SK-N-MC (cell line): ENCODE measurements at regions not wholly inside any gene's neighbourhood (a gene's known extent, or its start where the extent isn't known, plus 50 kb on each side); places are given as distances from the start of the nearest gene placed in this dataset.

ENCODE experiments used
- DNase-seq: peaks from one replicate; pipeline ENCODE4 v3.0.0-alpha.2; 2011; ENCODE audit warnings: low read depth, low spot score
- H3K27ac ChIP-seq: fragments of 200-600 bp; sonication (generic); 2 replicates; pipeline ENCODE4 v1.5.1; 2016; ENCODE audit warnings: mixed run types
- H3K36me3 ChIP-seq: fragments of 200-600 bp; sonication (generic); 2 replicates; pipeline ENCODE4 v1.6.1; 2017; ENCODE audit warnings: antibody characterized with exemption, low read length, mixed read lengths; ENCODE audit not compliant: insufficient read depth
- H3K4me3 ChIP-seq: fragments of 200-600 bp; sonication (generic); 2 replicates; pipeline ENCODE4 v1.5.1; 2016
- H3K9ac ChIP-seq: fragments of 200-600 bp; sonication (generic); 2 replicates; pipeline ENCODE4 v1.8.0; 2017; ENCODE audit warnings: mixed run types, mixed read lengths; ENCODE audit not compliant: insufficient read length
- H3K9me3 ChIP-seq: fragments of 200-600 bp; sonication (generic); 2 replicates; pipeline ENCODE4 v1.6.1; 2017; ENCODE audit warnings: low read depth, mild to moderate bottlenecking, antibody characterized with exemption, low read length, moderate library complexity, mixed read lengths
- EZH2 ChIP-seq: fragments of 200-600 bp; sonication (generic); IDR thresholded peaks from one replicate; pipeline ENCODE4 v1.6.1; 2017; ENCODE audit warnings: antibody characterized with exemption
- FOXP2 ChIP-seq: optimal IDR thresholded peaks from 2 replicates; pipeline ENCODE3; 2011; ENCODE audit warnings: mild to moderate bottlenecking, moderate library complexity; ENCODE audit not compliant: insufficient read depth; ENCODE audit errors: extremely low read length, control extremely low read depth
- POLR2AphosphoS5 ChIP-seq: IDR thresholded peaks from 2 replicates; pipeline ENCODE4 v1.6.1; 2012; ENCODE audit warnings: mild to moderate bottlenecking, low read depth, low read length, borderline replicate concordance

DNA sequence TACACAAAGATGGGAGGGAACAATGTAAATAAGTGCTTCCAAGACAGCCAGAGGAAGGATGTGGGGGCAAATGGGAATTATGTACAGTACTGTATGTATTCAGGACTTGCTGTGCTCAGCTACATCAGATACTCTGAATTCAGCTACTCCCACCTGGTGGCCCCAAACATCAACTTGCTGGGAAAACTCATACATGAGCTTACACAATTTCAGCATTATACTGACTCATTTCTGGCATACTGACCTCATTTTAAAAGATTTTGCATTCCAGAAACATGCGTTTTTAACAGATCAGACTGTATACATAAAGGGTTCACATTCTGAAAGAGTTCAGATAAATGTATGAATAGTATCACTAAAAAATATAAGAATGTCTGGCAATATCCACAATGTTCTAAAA, 59.7 kb downstream of the GPX5 start:
- H3K27ac ChIP-seq, result peak overlapping the region; percentile 15; the same call in 1 of the 2 replicates
- H3K4me3 ChIP-seq, result peak overlapping the region; percentile 36
- no peak for TF ChIP-seq EZH2
- TF ChIP-seq POLR2AphosphoS5, result no peak
- TF ChIP-seq FOXP2, result no peak
- no peaks in the 10 kb centered on the region for H3K9me3 ChIP-seq
- no peak for DNase-seq
- no peaks in the 10 kb centered on the region for H3K36me3 ChIP-seq
- peak overlapping the region; percentile 55 for H3K9ac ChIP-seq

DNA sequence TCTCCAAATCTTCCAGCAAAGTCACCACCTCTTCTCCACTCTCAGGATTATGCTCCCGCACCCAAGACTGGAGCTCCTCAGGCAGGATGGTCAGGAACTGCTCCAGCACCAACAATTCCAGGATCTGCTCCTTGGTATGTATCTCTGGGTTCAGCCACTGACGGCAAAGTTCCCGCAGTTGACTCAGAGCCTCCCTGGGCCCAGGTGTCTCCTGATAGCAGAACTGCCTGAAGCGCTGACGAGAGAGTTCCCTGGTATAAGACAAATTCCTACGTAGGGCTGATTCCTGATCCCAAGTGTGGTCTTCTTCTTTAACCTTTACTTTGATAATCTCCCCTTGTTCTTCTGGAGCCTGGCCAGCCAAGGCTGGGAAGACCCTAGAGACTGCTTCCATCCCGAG, 60.6 kb downstream of the GPX5 start:
- no peaks in the 10 kb centered on the region for H3K9me3 ChIP-seq
- peak overlapping the region; percentile 97 for H3K4me3 ChIP-seq
- peak overlapping the region; percentile 91 for H3K9ac ChIP-seq
- TF ChIP-seq EZH2 (no peak), FOXP2 (no peak), POLR2AphosphoS5 (no peak)
- H3K27ac ChIP-seq, result no peak overlapping the region
- no peaks in the 10 kb centered on the region for H3K36me3 ChIP-seq
- DNase-seq, result no peak

- DNase-seq, result no peak
- TF ChIP-seq POLR2AphosphoS5 (peak; percentile 91), EZH2 (no peak), FOXP2 (no peak)
- Histone ChIP-seq H3K4me3 (peak overlapping the region; percentile 97), H3K9ac (peak overlapping the region; percentile 91), H3K9me3 (no peaks in the 10 kb centered on the region), H3K27ac (0 out of 2 replicates have a peak overlapping the region, but pooled peaks have one; percentile 82), H3K36me3 (no peaks in the 10 kb centered on the region)
These were observed 61.5 kb downstream of the GPX5 start for GRCh38 chr6:28586962-28587745.

DNA sequence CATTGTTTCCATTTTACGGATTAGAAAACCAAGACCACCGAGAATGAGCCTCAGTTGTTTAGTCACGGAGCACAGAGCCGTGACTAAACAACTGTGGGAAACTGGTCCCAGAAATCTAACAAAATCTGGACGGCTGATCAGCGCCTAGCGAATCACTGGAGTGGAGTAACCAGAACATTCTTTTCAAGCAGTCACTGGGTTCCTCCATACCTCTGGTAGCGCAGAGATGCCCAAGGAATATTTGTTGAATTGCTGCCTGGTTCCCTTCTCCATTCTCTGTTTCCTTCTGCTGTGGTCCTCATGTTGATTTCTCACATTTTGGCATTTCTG, 62.0 kb downstream of the GPX5 start:
- no peaks in the 10 kb centered on the region for H3K36me3 ChIP-seq

DNA sequence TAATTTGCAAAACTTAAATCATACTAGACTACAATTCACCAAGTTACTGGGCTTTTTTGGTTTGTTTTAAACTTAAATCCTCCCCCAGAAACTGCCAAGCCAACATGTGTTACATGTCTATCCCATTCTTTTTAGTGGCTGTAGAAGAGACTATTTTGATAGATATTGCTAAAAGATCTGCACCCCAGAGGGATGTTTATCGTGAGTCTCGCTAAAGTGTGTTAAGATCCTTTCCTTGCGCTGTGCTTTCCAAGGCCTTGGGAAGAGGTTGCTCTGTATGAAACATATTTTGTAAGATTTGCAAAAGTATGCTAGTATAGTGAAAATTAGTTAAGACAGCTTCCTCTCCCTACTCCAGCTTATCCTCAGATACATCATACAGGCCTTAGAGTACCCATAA, 63.0 kb downstream of the GPX5 start:
- peak overlapping the region; percentile 58 for H3K9ac ChIP-seq
- no peaks in the 10 kb centered on the region for H3K36me3 ChIP-seq
- DNase-seq, result no peak
- peak overlapping the region; percentile 97 for H3K4me3 ChIP-seq
- peak overlapping the region; percentile 82 for H3K27ac ChIP-seq
- no peaks in the 10 kb centered on the region for H3K9me3 ChIP-seq
- TF ChIP-seq POLR2AphosphoS5 (no peak), FOXP2 (no peak), EZH2 (no peak)

More for the DNA sequence above, 62.0 kb downstream of the GPX5 start:
- Histone ChIP-seq H3K9ac (peak overlapping the region; percentile 91), H3K4me3 (peak overlapping the region; percentile 97), H3K9me3 (no peaks in the 10 kb centered on the region), H3K27ac (0 out of 2 replicates have a peak overlapping the region, but pooled peaks have one; percentile 82)
- TF ChIP-seq FOXP2 (no peak), EZH2 (no peak), POLR2AphosphoS5 (no peak)
- no peak for DNase-seq

DNA sequence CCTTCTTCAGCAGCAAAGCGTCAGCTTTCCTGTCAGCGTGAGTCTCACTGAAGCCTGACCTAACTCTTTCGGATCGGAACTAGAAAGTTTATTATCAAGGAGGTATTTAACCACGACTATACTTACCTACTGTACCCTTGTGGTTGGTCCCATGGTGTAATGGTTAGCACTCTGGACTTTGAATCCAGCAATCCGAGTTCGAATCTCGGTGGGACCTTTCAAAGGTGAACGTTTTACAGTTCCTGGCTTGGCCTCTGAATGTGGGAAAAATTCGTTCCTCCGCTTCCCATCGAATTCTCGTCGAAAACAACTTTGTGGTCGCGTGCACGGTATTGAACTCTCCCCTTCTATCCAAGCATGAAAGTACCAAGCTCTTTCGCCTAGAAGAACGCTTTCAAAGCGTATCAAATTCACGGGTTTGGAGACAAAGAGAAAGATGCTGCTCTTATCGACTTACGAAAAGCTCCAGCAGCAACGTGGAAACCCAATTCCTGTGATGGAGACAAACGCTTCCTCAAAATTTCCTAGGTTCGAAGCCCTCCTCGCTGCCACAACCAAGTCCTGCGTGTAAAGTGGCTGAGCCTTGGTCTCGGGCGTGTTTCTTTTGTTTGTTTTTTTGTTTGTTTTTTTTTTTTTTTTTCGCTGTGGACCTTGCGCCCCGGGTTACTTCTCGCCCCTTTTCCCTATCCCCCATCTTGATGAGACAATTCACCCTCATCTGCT, 63.7 kb downstream of the GPX5 start:
- Histone ChIP-seq H3K4me3 (peak overlapping the region; percentile 97), H3K9me3 (no peaks in the 10 kb centered on the region), H3K27ac (peak overlapping the region; percentile 82), H3K9ac (peak overlapping the region; percentile 58), H3K36me3 (no peaks in the 10 kb centered on the region)
- DNase-seq, result peak; percentile 97
- TF ChIP-seq FOXP2, result no peak
- TF ChIP-seq POLR2AphosphoS5, result no peak

GRCh38 chr6:28589957-28590349, 64.3 kb downstream of the GPX5 start:
- TF ChIP-seq POLR2AphosphoS5 (no peak), FOXP2 (no peak), EZH2 (no peak)
- Histone ChIP-seq H3K9ac (peak overlapping the region; percentile 43), H3K36me3 (no peaks in the 10 kb centered on the region), H3K4me3 (peak overlapping the region; percentile 97), H3K9me3 (no peaks in the 10 kb centered on the region), H3K27ac (peak overlapping the region; percentile 82)
- DNase-seq, result no peak

DNA sequence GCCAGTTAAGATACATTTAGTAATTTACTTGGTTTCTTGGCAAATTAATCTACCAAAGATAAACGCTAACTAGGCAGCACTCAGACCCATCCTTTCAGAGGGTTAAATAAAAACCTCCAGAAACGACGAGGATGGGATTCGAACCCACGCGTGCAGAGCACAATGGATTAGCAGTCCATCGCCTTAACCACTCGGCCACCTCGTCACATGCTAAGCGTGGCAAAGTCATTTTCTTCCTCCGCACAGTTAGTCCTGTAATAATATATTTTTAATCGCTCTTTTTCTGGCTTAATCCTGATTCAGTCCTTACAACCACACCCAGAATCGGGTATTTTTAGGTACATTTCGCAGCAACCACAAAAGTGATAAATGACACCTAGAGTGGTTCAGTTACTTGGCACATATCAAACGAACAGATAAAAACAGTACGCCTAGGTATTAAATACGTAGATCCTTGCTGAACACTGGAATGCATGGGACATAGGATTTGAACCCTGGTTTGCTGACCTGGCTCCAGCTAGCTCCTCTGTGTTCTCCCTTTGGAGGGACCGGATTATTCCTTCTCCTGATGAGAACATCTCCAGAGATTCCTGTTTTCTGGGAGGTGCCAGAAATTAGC, 71.6 kb downstream of the GPX5 start:
- H3K27ac ChIP-seq, result peak overlapping the region; percentile 60
- peak overlapping the region; percentile 75 for H3K9ac ChIP-seq
- H3K36me3 ChIP-seq, result no peaks in the 10 kb centered on the region
- H3K4me3 ChIP-seq, result peak overlapping the region; percentile 91
- DNase-seq, result peak; percentile 77
- no peaks in the 10 kb centered on the region for H3K9me3 ChIP-seq
- TF ChIP-seq FOXP2 (no peak), POLR2AphosphoS5 (no peak), EZH2 (no peak)
